ENCODE measurements at regions not wholly inside any gene's neighbourhood (a gene's known extent, or its start where the extent isn't known, plus 50 kb on each side); places are given as distances from the start of the nearest gene placed in this dataset.

DNA sequence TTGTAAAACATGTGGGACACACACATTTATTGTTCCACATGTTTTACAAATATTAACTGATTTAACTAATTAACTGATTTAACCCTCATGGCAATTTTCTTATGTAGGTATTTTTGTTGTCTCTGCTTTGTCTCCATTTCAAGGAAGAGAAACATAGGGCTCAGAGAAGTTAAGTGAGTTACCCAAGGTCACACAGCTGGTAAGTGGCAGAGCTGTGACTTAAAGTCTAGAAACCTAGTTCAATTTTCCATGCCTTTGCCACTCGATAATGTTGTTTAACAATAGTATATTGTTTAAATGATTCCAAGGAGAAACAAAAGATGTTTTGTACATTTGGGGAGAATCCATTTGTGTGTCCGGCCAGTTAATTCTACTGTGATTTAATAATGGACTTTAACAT lies 284.1 kb upstream of the CDH5 start:
- TF ChIP-seq SPI1 (IDR thresholded peaks at IDR 0.05; ENCODE audit: borderline replicate concordance, low read depth): no peak
- TF ChIP-seq, protein P1, sequence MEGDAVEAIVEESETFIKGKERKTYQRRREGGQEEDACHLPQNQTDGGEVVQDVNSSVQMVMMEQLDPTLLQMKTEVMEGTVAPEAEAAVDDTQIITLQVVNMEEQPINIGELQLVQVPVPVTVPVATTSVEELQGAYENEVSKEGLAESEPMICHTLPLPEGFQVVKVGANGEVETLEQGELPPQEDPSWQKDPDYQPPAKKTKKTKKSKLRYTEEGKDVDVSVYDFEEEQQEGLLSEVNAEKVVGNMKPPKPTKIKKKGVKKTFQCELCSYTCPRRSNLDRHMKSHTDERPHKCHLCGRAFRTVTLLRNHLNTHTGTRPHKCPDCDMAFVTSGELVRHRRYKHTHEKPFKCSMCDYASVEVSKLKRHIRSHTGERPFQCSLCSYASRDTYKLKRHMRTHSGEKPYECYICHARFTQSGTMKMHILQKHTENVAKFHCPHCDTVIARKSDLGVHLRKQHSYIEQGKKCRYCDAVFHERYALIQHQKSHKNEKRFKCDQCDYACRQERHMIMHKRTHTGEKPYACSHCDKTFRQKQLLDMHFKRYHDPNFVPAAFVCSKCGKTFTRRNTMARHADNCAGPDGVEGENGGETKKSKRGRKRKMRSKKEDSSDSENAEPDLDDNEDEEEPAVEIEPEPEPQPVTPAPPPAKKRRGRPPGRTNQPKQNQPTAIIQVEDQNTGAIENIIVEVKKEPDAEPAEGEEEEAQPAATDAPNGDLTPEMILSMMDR (IDR thresholded peaks at IDR 0.05; ENCODE audit: insufficient read depth, low read length): no peak
- TF ChIP-seq POLR2AphosphoS5 (IDR thresholded peaks at IDR 0.05; ENCODE audit: low read depth): no peak
- TF ChIP-seq, protein P2, sequence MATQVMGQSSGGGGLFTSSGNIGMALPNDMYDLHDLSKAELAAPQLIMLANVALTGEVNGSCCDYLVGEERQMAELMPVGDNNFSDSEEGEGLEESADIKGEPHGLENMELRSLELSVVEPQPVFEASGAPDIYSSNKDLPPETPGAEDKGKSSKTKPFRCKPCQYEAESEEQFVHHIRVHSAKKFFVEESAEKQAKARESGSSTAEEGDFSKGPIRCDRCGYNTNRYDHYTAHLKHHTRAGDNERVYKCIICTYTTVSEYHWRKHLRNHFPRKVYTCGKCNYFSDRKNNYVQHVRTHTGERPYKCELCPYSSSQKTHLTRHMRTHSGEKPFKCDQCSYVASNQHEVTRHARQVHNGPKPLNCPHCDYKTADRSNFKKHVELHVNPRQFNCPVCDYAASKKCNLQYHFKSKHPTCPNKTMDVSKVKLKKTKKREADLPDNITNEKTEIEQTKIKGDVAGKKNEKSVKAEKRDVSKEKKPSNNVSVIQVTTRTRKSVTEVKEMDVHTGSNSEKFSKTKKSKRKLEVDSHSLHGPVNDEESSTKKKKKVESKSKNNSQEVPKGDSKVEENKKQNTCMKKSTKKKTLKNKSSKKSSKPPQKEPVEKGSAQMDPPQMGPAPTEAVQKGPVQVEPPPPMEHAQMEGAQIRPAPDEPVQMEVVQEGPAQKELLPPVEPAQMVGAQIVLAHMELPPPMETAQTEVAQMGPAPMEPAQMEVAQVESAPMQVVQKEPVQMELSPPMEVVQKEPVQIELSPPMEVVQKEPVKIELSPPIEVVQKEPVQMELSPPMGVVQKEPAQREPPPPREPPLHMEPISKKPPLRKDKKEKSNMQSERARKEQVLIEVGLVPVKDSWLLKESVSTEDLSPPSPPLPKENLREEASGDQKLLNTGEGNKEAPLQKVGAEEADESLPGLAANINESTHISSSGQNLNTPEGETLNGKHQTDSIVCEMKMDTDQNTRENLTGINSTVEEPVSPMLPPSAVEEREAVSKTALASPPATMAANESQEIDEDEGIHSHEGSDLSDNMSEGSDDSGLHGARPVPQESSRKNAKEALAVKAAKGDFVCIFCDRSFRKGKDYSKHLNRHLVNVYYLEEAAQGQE (IDR thresholded peaks at IDR 0.05; ENCODE audit: insufficient replicate concordance, low read depth): no peak
- TF ChIP-seq GABPA (IDR thresholded peaks at IDR 0.05; ENCODE audit: low read depth): no peak
